ENCODE measurements at regions not wholly inside any gene's neighbourhood (a gene's known extent, or its start where the extent isn't known, plus 50 kb on each side); places are given as distances from the start of the nearest gene placed in this dataset.

DNA sequence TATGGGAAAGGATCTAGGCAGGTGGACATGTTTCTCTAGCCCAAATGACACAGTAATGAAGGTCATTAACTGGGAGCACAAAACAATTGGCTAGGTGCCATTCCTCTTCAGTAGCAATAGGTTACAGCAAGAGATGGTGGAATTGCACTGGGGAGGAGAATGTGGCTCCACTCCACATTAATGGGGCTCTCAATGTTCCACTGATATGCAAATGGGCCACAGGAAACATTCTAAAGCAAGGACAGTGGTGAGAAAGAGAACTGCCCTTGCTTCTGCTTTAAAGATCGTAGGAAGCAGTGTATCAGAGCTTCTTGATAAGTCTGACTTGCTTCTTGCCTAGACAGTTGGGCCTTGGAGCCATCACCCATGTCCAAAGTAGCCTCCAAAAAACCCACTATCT, 271.4 kb upstream of the PPP2R3A start:
- H3K27ac ChIP-seq: no peak overlapping the region
- H3K4me1 ChIP-seq: no peaks in the 10 kb centered on the region
- no peak overlapping the region for H3K4me3 ChIP-seq
- TF ChIP-seq, protein P1, sequence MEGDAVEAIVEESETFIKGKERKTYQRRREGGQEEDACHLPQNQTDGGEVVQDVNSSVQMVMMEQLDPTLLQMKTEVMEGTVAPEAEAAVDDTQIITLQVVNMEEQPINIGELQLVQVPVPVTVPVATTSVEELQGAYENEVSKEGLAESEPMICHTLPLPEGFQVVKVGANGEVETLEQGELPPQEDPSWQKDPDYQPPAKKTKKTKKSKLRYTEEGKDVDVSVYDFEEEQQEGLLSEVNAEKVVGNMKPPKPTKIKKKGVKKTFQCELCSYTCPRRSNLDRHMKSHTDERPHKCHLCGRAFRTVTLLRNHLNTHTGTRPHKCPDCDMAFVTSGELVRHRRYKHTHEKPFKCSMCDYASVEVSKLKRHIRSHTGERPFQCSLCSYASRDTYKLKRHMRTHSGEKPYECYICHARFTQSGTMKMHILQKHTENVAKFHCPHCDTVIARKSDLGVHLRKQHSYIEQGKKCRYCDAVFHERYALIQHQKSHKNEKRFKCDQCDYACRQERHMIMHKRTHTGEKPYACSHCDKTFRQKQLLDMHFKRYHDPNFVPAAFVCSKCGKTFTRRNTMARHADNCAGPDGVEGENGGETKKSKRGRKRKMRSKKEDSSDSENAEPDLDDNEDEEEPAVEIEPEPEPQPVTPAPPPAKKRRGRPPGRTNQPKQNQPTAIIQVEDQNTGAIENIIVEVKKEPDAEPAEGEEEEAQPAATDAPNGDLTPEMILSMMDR (IDR thresholded peaks at IDR 0.05): no peak
- TF ChIP-seq POLR2AphosphoS5 (IDR thresholded peaks at IDR 0.05): no peak
- no peak for TF ChIP-seq EP300 (IDR thresholded peaks at IDR 0.05)
- no peak for TF ChIP-seq POLR2A (IDR thresholded peaks at IDR 0.05)
- no peak for ATAC-seq
- no peaks in the 10 kb centered on the region for H3K9me3 ChIP-seq
- 38% methylated on average over 1 of the region's 1 CpG; no CpG with 5 or more reads in 1 of the 2 donors for WGBS, 2 donors (ENCODE audit: low coverage in 1 of 2)
- no peaks in the 10 kb centered on the region for H3K27me3 ChIP-seq
- no peaks in the 10 kb centered on the region for H3K36me3 ChIP-seq

DNA sequence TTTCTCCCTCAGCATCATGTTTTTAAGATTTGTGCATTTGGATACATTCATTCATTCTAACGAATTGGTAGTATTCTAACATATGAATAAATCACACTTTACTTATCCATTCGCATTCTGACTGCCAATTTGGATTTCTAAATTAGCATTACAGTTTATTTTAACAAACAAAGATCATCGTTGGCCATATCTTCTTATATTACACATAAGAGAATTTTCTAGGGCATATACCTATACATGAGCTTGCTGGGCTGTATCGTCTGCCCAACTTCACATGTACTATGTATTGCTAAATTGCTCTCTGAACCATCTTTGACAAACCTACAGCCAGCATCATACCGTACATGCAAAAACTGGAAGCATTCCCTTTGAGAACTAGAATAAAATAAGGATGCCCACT, 265.8 kb upstream of the PPP2R3A start:
- 78 to 84% methylated on average over 3 to 5 of the region's 5 CpGs for WGBS, 2 donors (ENCODE audit: low coverage in 1 of 2)
- ATAC-seq: no peak
- H3K36me3 ChIP-seq: no peaks in the 10 kb centered on the region
- no peaks in the 10 kb centered on the region for H3K27me3 ChIP-seq
- no peak overlapping the region for H3K27ac ChIP-seq
- no peak overlapping the region for H3K4me3 ChIP-seq
- no peaks in the 10 kb centered on the region for H3K4me1 ChIP-seq
- H3K9me3 ChIP-seq: no peaks in the 10 kb centered on the region
- TF ChIP-seq EP300 (IDR thresholded peaks at IDR 0.05) (no peak), POLR2AphosphoS5 (IDR thresholded peaks at IDR 0.05) (no peak), POLR2A (IDR thresholded peaks at IDR 0.05) (no peak)
- TF ChIP-seq, protein P1 (IDR thresholded peaks at IDR 0.05): no peak

DNA sequence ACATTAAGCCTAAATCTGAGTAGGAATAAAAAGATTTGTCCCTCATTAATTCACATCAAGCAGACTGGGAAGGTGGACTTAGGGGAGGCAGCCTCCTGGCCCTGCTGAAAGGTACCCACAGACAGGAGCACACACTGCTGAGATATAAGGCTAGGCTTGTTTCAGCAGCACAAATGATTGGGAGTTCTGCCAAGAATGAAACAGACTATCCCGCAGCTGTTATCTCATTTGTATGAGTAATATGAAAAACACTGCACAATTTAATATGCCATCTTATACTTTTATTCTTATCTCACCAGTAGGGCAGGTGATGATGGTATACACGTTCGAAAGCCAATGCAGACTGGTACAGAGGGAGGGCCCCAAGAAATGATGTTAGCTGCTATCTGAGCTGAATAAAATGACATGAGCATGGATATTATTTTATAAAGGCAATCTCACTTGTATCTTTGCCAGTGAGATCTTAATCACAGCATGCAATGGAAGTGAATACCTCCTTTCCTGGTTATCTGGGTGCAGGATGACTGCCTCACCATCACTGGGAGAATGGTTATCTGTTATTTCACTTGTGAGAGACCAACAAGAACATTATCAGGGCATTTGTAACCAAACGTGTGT, 258.7 kb upstream of the PPP2R3A start:
- Histone ChIP-seq H3K9me3 (no peaks in the 10 kb centered on the region), H3K4me1 (no peaks in the 10 kb centered on the region), H3K27ac (no peak overlapping the region), H3K4me3 (no peak overlapping the region), H3K27me3 (no peaks in the 10 kb centered on the region), H3K36me3 (no peaks in the 10 kb centered on the region)
- WGBS, 2 donors (ENCODE audit: low coverage in 1 of 2): 42 to 50% methylated on average over 3 to 4 of the region's 4 CpGs
- ATAC-seq: no peak
- TF ChIP-seq, protein P1 (IDR thresholded peaks at IDR 0.05): no peak
- TF ChIP-seq EP300 (IDR thresholded peaks at IDR 0.05) (no peak), POLR2AphosphoS5 (IDR thresholded peaks at IDR 0.05) (no peak), POLR2A (IDR thresholded peaks at IDR 0.05) (no peak)

DNA sequence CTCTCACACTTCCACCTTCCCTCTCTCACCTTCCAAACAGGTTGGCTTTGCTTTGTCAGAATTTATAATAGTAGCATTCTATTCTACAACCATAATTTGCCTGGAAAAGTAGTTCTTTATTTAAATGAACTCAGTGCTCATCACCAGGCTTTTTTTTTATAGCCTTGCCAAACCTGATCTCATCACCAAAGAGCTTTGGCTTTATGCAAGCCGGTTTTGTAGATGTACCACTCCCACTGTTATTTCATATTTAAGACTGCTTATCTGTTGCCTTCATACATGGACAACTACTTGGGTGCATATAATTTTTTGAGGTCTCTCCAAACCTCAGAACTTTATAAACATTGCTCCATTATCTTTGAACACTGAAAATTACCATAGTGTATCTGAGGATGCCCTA, 246.1 kb upstream of the PPP2R3A start:
- H3K36me3 ChIP-seq: no peaks in the 10 kb centered on the region
- TF ChIP-seq, protein P1 (IDR thresholded peaks at IDR 0.05): no peak
- TF ChIP-seq POLR2A (IDR thresholded peaks at IDR 0.05) (no peak), POLR2AphosphoS5 (IDR thresholded peaks at IDR 0.05) (no peak), EP300 (IDR thresholded peaks at IDR 0.05) (no peak)
- H3K4me3 ChIP-seq: no peak overlapping the region
- H3K27me3 ChIP-seq: no peaks in the 10 kb centered on the region
- peaks cover 0 to 9% (median 0%) of the 10 kb centered on the region in 3 donors for H3K9me3 ChIP-seq
- WGBS, 2 donors (ENCODE audit: low coverage in 1 of 2): 72 to 80% methylated on average over 1 of the region's 1 CpG
- no peak for ATAC-seq
- H3K27ac ChIP-seq: no peak overlapping the region
- H3K4me1 ChIP-seq: no peaks in the 10 kb centered on the region

GRCh38 chr3:135728007-135728721, 237.4 kb upstream of the PPP2R3A start:
- no peak overlapping the region for H3K27ac ChIP-seq
- H3K4me1 ChIP-seq: no peaks in the 10 kb centered on the region
- 74 to 94% methylated on average over 3 of the region's 3 CpGs for WGBS, 2 donors (ENCODE audit: low coverage in 1 of 2)
- no peak for ATAC-seq
- no peak overlapping the region for H3K4me3 ChIP-seq
- H3K9me3 ChIP-seq: peaks cover 0 to 58% (median 0%) of the 10 kb centered on the region in 3 donors
- TF ChIP-seq, protein P1 (IDR thresholded peaks at IDR 0.05): no peak
- TF ChIP-seq POLR2A (IDR thresholded peaks at IDR 0.05) (no peak), EP300 (IDR thresholded peaks at IDR 0.05) (no peak), POLR2AphosphoS5 (IDR thresholded peaks at IDR 0.05) (no peak)
- no peaks in the 10 kb centered on the region for H3K27me3 ChIP-seq
- no peaks in the 10 kb centered on the region for H3K36me3 ChIP-seq

All from gastroesophageal sphincter (tissue), 4 donors.